ENCODE measurements at regions not wholly inside any gene's neighbourhood (a gene's known extent, or its start where the extent isn't known, plus 50 kb on each side); places are given as distances from the start of the nearest gene placed in this dataset.

DNA sequence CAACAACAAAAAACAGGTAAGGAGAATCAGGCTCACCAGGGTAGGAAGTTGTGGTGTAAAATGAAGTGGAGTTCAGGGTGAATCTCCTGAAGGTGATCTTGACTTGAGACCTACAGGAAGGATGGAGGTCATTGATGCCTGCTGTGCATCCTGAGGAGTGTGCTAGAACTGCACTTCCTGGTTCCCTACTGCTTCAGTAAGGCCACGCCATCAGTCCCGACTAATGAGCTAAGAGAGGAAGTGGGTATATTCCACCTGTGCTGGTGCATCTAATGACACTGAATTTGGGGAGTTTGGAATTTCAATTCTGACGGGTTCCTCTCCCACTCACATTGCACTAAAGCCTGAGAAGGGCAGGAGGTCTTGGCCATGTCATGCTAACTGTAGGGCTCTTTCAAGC, 349.3 kb upstream of the SLC14A2 start:
- Histone ChIP-seq H4K20me1 (ENCODE audit: low read length) (no peaks in the 10 kb centered on the region), H3K9ac (ENCODE audit: low read length) (no peak overlapping the region), H3K4me1 (ENCODE audit: insufficient read depth, low read length) (no peaks in the 10 kb centered on the region), H3F3A (ENCODE audit: low read length, unreplicated experiment) (no peaks in the 10 kb centered on the region), H3K36me3 (ENCODE audit: low read depth, low read length) (no peaks in the 10 kb centered on the region), H2AFZ (ENCODE audit: low read length) (no peak overlapping the region), H3K9me2 (replicated peaks; ENCODE audit: low read length) (no peaks in the 10 kb centered on the region), H3K27me3 (ENCODE audit: low read length) (no peaks in the 10 kb centered on the region), H3K9me3 (ENCODE audit: low read length) (no peaks in the 10 kb centered on the region), H3K27ac (ENCODE audit: low read length) (no peak overlapping the region), H3K79me2 (ENCODE audit: low read length) (no peaks in the 10 kb centered on the region), H3K4me2 (ENCODE audit: low read length) (no peak overlapping the region), H3K4me3 (ENCODE audit: low read length) (no peak overlapping the region)
- ChIA-PET POLR2A (ENCODE audit: unreplicated experiment) (no interaction called here), CTCF (no interaction called here)
- intact Hi-C loops (cut with micrococcal nuclease) = no loop called here
- ATAC-seq = no peak
- no peak for DNase-seq
- TF ChIP-seq, protein P1, sequence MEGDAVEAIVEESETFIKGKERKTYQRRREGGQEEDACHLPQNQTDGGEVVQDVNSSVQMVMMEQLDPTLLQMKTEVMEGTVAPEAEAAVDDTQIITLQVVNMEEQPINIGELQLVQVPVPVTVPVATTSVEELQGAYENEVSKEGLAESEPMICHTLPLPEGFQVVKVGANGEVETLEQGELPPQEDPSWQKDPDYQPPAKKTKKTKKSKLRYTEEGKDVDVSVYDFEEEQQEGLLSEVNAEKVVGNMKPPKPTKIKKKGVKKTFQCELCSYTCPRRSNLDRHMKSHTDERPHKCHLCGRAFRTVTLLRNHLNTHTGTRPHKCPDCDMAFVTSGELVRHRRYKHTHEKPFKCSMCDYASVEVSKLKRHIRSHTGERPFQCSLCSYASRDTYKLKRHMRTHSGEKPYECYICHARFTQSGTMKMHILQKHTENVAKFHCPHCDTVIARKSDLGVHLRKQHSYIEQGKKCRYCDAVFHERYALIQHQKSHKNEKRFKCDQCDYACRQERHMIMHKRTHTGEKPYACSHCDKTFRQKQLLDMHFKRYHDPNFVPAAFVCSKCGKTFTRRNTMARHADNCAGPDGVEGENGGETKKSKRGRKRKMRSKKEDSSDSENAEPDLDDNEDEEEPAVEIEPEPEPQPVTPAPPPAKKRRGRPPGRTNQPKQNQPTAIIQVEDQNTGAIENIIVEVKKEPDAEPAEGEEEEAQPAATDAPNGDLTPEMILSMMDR (conservative IDR thresholded peaks at IDR 0.05; ENCODE audit: low read depth, low read length) = no peak
- TF ChIP-seq EZH2phosphoT487 (IDR thresholded peaks at IDR 0.05; ENCODE audit: borderline replicate concordance, low read length) (no peak), EZH2 (IDR thresholded peaks at IDR 0.05; ENCODE audit: low read length, unreplicated experiment) (no peak)
- no TSS peak for BruUV-seq (replicated peaks)

DNA sequence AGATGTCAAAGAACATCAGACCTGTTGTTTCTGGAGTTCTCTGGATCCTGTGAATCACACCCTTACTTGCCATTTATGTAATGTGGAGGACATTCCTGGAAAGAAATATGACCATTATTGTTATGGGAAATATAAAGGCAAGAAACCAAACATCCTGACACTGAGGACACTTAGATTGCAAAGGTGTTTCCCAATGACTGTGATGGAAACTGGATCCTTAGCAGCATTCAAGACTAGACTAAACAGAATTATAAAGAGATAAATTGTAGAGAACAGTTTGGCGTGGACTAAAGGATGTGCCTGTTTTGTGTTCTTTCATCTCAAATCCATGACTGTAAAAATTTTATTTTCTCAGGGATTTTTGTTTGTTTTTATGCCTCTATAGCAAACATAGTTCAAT, 347.7 kb upstream of the SLC14A2 start:
- Histone ChIP-seq H4K20me1 (ENCODE audit: low read length) (no peaks in the 10 kb centered on the region), H3K9me2 (replicated peaks; ENCODE audit: low read length) (no peaks in the 10 kb centered on the region), H2AFZ (ENCODE audit: low read length) (no peak overlapping the region), H3F3A (ENCODE audit: low read length, unreplicated experiment) (no peaks in the 10 kb centered on the region), H3K4me2 (ENCODE audit: low read length) (no peak overlapping the region), H3K27ac (ENCODE audit: low read length) (no peak overlapping the region), H3K79me2 (ENCODE audit: low read length) (no peaks in the 10 kb centered on the region), H3K4me3 (ENCODE audit: low read length) (no peak overlapping the region), H3K9me3 (ENCODE audit: low read length) (no peaks in the 10 kb centered on the region), H3K4me1 (ENCODE audit: insufficient read depth, low read length) (no peaks in the 10 kb centered on the region), H3K27me3 (ENCODE audit: low read length) (no peaks in the 10 kb centered on the region), H3K9ac (ENCODE audit: low read length) (no peak overlapping the region), H3K36me3 (ENCODE audit: low read depth, low read length) (no peaks in the 10 kb centered on the region)
- BruUV-seq (replicated peaks) = no TSS peak
- ChIA-PET POLR2A (ENCODE audit: unreplicated experiment) (no interaction called here), CTCF (no interaction called here)
- no peak for TF ChIP-seq EZH2phosphoT487 (IDR thresholded peaks at IDR 0.05; ENCODE audit: borderline replicate concordance, low read length)
- TF ChIP-seq, protein P1 (conservative IDR thresholded peaks at IDR 0.05; ENCODE audit: low read depth, low read length) = no peak
- TF ChIP-seq EZH2 (IDR thresholded peaks at IDR 0.05; ENCODE audit: low read length, unreplicated experiment) = no peak
- no peak for DNase-seq
- no peak for ATAC-seq
- intact Hi-C loops (cut with micrococcal nuclease) = no loop called here

DNA sequence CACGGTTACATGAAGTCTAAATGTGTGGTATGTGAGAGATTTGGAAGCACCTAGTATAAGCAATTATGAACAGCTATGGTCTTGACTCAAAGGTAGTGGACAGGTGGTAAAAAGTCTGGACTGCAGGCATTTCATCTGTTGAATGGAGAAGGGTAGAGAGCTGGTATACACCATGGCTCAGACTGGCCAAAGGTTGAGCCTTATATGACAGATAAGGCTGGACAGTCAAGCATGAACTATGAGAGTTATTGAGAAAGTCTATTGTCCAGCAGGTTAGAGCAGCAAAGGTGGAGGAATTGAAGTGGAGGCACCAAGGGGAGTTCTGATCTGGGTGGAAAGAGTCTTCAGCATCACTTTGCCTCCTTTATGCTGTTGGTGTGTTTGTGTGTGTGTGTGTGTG, 346.7 kb upstream of the SLC14A2 start:
- H3K4me2 ChIP-seq (ENCODE audit: low read length) = no peak overlapping the region
- no peaks in the 10 kb centered on the region for H3K9me2 ChIP-seq (replicated peaks; ENCODE audit: low read length)
- H3K36me3 ChIP-seq (ENCODE audit: low read depth, low read length) = no peaks in the 10 kb centered on the region
- H3K4me1 ChIP-seq (ENCODE audit: insufficient read depth, low read length) = no peaks in the 10 kb centered on the region
- H2AFZ ChIP-seq (ENCODE audit: low read length) = no peak overlapping the region
- DNase-seq = no peak
- H3K9ac ChIP-seq (ENCODE audit: low read length) = no peak overlapping the region
- no TSS peak for BruUV-seq (replicated peaks)
- ChIA-PET CTCF (no interaction called here), POLR2A (ENCODE audit: unreplicated experiment) (no interaction called here)
- H3K27ac ChIP-seq (ENCODE audit: low read length) = no peak overlapping the region
- no peak for TF ChIP-seq EZH2phosphoT487 (IDR thresholded peaks at IDR 0.05; ENCODE audit: borderline replicate concordance, low read length)
- no peak for TF ChIP-seq EZH2 (IDR thresholded peaks at IDR 0.05; ENCODE audit: low read length, unreplicated experiment)
- TF ChIP-seq, protein P1 (conservative IDR thresholded peaks at IDR 0.05; ENCODE audit: low read depth, low read length) = no peak
- no peaks in the 10 kb centered on the region for H3K79me2 ChIP-seq (ENCODE audit: low read length)
- no peaks in the 10 kb centered on the region for H3F3A ChIP-seq (ENCODE audit: low read length, unreplicated experiment)
- H3K4me3 ChIP-seq (ENCODE audit: low read length) = no peak overlapping the region
- H3K9me3 ChIP-seq (ENCODE audit: low read length) = no peaks in the 10 kb centered on the region
- no peak for ATAC-seq
- no peaks in the 10 kb centered on the region for H4K20me1 ChIP-seq (ENCODE audit: low read length)
- intact Hi-C loops (cut with micrococcal nuclease) = no loop called here
- no peaks in the 10 kb centered on the region for H3K27me3 ChIP-seq (ENCODE audit: low read length)

Measured in PC-3 (cell line).